CD14-positive monocyte (primary cell): ENCODE measurements at regions not wholly inside any gene's neighbourhood (a gene's known extent, or its start where the extent isn't known, plus 50 kb on each side); places are given as distances from the start of the nearest gene placed in this dataset.

Experiments
- DNase-seq, 3 donors: peaks; one replicate each; pipeline ENCODE4 v3.0.0-alpha.2; 2011 to 2022
- H2AFZ ChIP-seq: 2 replicates; pipeline ENCODE4 v1.6.0; 2012; ENCODE audit warnings: mild to moderate bottlenecking, low read depth, low read length, inconsistent platforms; ENCODE audit not compliant: insufficient read depth, poor library complexity, severe bottlenecking
- H3K27ac ChIP-seq, 2 donors: 1 replicate in 1 of 2; 2 replicates in 1 of 2; pipeline ENCODE4 v1.5.1; 2012 to 2013; ENCODE audit warnings: low read length in 2 of 2, control low read depth in 1 of 2, inconsistent platforms in 1 of 2, low read depth in 1 of 2, mild to moderate bottlenecking in 1 of 2
- H3K27me3 ChIP-seq, 2 donors: one replicate each; pipeline versions ENCODE4 v1.6.0 to v1.6.1; 2011 to 2013; ENCODE audit warnings: low read length in 2 of 2; ENCODE audit not compliant: control insufficient read depth in 2 of 2, insufficient read depth in 2 of 2
- H3K36me3 ChIP-seq, 2 donors: replicated peaks in 1 of 2; 1 replicate in 1 of 2; 2 replicates in 1 of 2; pipeline versions ENCODE4 v1.5.1 to v1.6.1; 2012 to 2013; ENCODE audit warnings: low read length in 2 of 2, control low read depth in 1 of 2, inconsistent platforms in 1 of 2, mild to moderate bottlenecking in 1 of 2; ENCODE audit not compliant: insufficient read depth in 2 of 2, control insufficient read depth in 1 of 2
- H3K4me1 ChIP-seq, 2 donors: 1 replicate in 1 of 2; 2 replicates in 1 of 2; pipeline versions ENCODE4 v1.5.1 to v1.6.1; 2012 to 2013; ENCODE audit warnings: low read length in 2 of 2, control low read depth in 1 of 2, inconsistent platforms in 1 of 2, mild to moderate bottlenecking in 1 of 2, moderate library complexity in 1 of 2; ENCODE audit not compliant: insufficient read depth in 2 of 2, control insufficient read depth in 1 of 2
- H3K4me2 ChIP-seq: replicated peaks from 2 replicates; pipeline ENCODE3; 2012; ENCODE audit warnings: low read length, moderate library complexity, mild to moderate bottlenecking; ENCODE audit not compliant: poor library complexity, severe bottlenecking; ENCODE audit errors: extremely low read depth
- H3K4me3 ChIP-seq, 3 experiments: fragments of 200-600 bp in 1 of 3; sonication (generic) in 1 of 3; replicated peaks in 1 of 3; 1 replicate in 2 of 3; 2 replicates in 1 of 3; pipeline ENCODE4 v1.5.1; 2011 to 2013; ENCODE audit warnings: low read length in 3 of 3, mild to moderate bottlenecking in 3 of 3, control low read depth in 2 of 3, low read depth in 2 of 3, inconsistent platforms in 1 of 3, moderate library complexity in 1 of 3
- H3K79me2 ChIP-seq: 2 replicates; pipeline ENCODE4 v1.6.0; 2012; ENCODE audit warnings: mild to moderate bottlenecking, control low read depth, inconsistent platforms, low read length, moderate library complexity; ENCODE audit not compliant: insufficient read depth
- H3K9ac ChIP-seq: 2 replicates; pipeline ENCODE4 v1.6.0; 2017; ENCODE audit warnings: low read length, mild to moderate bottlenecking; ENCODE audit not compliant: insufficient read depth, poor library complexity, severe bottlenecking
- H3K9me3 ChIP-seq, 2 donors: replicated peaks in 1 of 2; 1 replicate in 1 of 2; 2 replicates in 1 of 2; pipeline versions ENCODE4 v1.5.1 to v1.6.1; 2012 to 2013; ENCODE audit warnings: low read length in 2 of 2, control low read depth in 1 of 2; ENCODE audit not compliant: control insufficient read depth in 1 of 2, insufficient read depth in 1 of 2
- H4K20me1 ChIP-seq: 2 replicates; pipeline ENCODE4 v1.6.0; 2012; ENCODE audit warnings: mild to moderate bottlenecking, low read length, control low read depth, moderate library complexity; ENCODE audit not compliant: insufficient read depth
- H3K27ac Mint-ChIP-seq, 7 donors: one replicate each; pipeline ENCODE4 v1.8.0; 2020; ENCODE audit warnings: mild to moderate bottlenecking in 7 of 7, mixed read lengths in 7 of 7, moderate library complexity in 6 of 7, inconsistent platforms in 2 of 7
- H3K27me3 Mint-ChIP-seq, 3 donors: one replicate each; pipeline ENCODE4 v1.8.0; 2021 to 2022; ENCODE audit warnings: low read depth in 3 of 3, mild to moderate bottlenecking in 3 of 3, mixed read lengths in 3 of 3, moderate library complexity in 3 of 3, inconsistent platforms in 1 of 3
- H3K36me3 Mint-ChIP-seq, 2 donors: one replicate each; pipeline ENCODE4 v1.8.0; 2020; ENCODE audit warnings: mixed read lengths in 2 of 2, inconsistent platforms in 1 of 2, mild to moderate bottlenecking in 1 of 2
- H3K4me1 Mint-ChIP-seq: one replicate; pipeline ENCODE4 v1.8.0; 2020; ENCODE audit warnings: mild to moderate bottlenecking, mixed read lengths
- H3K4me3 Mint-ChIP-seq, 2 donors: one replicate each; pipeline ENCODE4 v1.8.0; 2020; ENCODE audit warnings: mild to moderate bottlenecking in 2 of 2, mixed read lengths in 2 of 2, moderate library complexity in 1 of 2
- H3K9me3 Mint-ChIP-seq, 7 donors: one replicate each; pipeline ENCODE4 v1.8.0; 2020 to 2022; ENCODE audit warnings: mixed read lengths in 7 of 7, mild to moderate bottlenecking in 6 of 7, moderate library complexity in 6 of 7, inconsistent platforms in 2 of 7
- CTCF ChIP-seq: fragments of 200-600 bp; IDR thresholded peaks from one replicate; pipeline ENCODE4 v1.8.0; 2022; ENCODE audit warnings: antibody characterized with exemption, mild to moderate bottlenecking
- WGBS: methylation state at CpG from one replicate; pipeline ENCODE4 v1.1.5; 2013; ENCODE audit warnings: missing lambda C conversion rate; ENCODE audit not compliant: insufficient coverage; 5-methylcytosine and 5-hydroxymethylcytosine counted together
- intact Hi-C, 2 donors: fragments of 100-400 bp; cut with micrococcal nuclease; formaldehyde crosslinking; loops; one replicate each; pipeline versions ENCODE4 v1.15.0 to v1.15.1; 2023

- H3K4me2 ChIP-seq = no peak overlapping the region
- no peaks in the 10 kb centered on the region for H3K9me3 ChIP-seq
- no peak overlapping the region for H2AFZ ChIP-seq
- H3K9ac ChIP-seq = no peak overlapping the region
- Mint-ChIP-seq H3K9me3 (peaks cover 0 to 1% (median 0%) of the 10 kb centered on the region in 7 donors), H3K27me3 (peaks cover 0 to 3% (median 1%) of the 10 kb centered on the region in 3 donors), H3K36me3 (no peaks in the 10 kb centered on the region), H3K27ac (no peak overlapping the region), H3K4me1 (no peaks in the 10 kb centered on the region), H3K4me3 (no peak overlapping the region)
- H3K4me3 ChIP-seq = no peak overlapping the region
- H3K79me2 ChIP-seq = no peaks in the 10 kb centered on the region
- WGBS = 87% methylated on average over 15 of the region's 15 CpGs
- no peaks in the 10 kb centered on the region for H3K4me1 ChIP-seq
- H3K36me3 ChIP-seq = no peaks in the 10 kb centered on the region
- no peaks in the 10 kb centered on the region for H4K20me1 ChIP-seq
- intact Hi-C loops = no loop called here
- TF ChIP-seq CTCF = no peak
- H3K27me3 ChIP-seq = no peaks in the 10 kb centered on the region
- no peak for DNase-seq
- no peak overlapping the region for H3K27ac ChIP-seq
These were observed 645.7 kb downstream of the BRD1 start for GRCh38 chr22:49181942-49182341.

- no peak for TF ChIP-seq CTCF
- Histone ChIP-seq H3K27ac (no peak overlapping the region), H3K4me3 (no peak overlapping the region), H3K9ac (no peak overlapping the region), H3K9me3 (no peaks in the 10 kb centered on the region), H2AFZ (no peak overlapping the region), H4K20me1 (no peaks in the 10 kb centered on the region), H3K36me3 (no peaks in the 10 kb centered on the region), H3K79me2 (no peaks in the 10 kb centered on the region), H3K27me3 (no peaks in the 10 kb centered on the region), H3K4me1 (no peaks in the 10 kb centered on the region), H3K4me2 (no peak overlapping the region)
- no peak for DNase-seq
- Mint-ChIP-seq H3K4me1 (no peaks in the 10 kb centered on the region), H3K27me3 (peaks cover 0 to 3% (median 1%) of the 10 kb centered on the region in 3 donors), H3K9me3 (peaks cover 0 to 1% (median 0%) of the 10 kb centered on the region in 7 donors), H3K4me3 (no peak overlapping the region), H3K36me3 (no peaks in the 10 kb centered on the region), H3K27ac (no peak overlapping the region)
- intact Hi-C loops = no loop called here
- WGBS = 92% methylated on average over 13 of the region's 13 CpGs
These were observed 646.2 kb downstream of the BRD1 start for GRCh38 chr22:49181431-49181830.
